Limb (tissue), 2 donors: ENCODE measurements at regions not wholly inside any gene's neighbourhood (a gene's known extent, or its start where the extent isn't known, plus 50 kb on each side); places are given as distances from the start of the nearest gene placed in this dataset.

Source experiments
- DNase-seq, 2 donors: peaks; one replicate each; pipeline ENCODE4 v3.0.0-alpha.2; 2016; ENCODE audit errors: extremely low spot score in 2 of 2

- DNase-seq, result no peak
These were observed 123.6 kb downstream of the ADCYAP1R1 start for GRCh38 chr7:31175672-31176071.

DNA sequence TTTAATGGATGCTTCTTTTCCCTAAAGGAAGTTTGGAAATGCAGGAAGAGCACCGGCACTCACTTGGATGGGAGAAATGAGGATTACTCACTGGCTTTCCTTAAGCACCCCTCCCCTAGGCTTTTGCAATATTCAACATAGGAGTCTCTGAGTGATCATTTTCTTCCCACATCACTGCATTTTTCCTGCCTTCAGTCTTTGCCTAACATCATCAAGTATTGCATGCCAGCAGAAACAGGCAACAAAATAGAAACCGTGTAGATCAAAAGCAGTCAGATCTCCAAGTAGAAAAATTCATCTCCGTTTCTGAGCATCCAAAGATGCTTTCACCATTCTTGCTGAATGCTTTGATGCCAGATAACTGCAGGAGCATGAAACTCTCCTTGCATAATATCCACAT is 119.9 kb downstream of the ADCYAP1R1 start:
- DNase-seq, result no peak

DNA sequence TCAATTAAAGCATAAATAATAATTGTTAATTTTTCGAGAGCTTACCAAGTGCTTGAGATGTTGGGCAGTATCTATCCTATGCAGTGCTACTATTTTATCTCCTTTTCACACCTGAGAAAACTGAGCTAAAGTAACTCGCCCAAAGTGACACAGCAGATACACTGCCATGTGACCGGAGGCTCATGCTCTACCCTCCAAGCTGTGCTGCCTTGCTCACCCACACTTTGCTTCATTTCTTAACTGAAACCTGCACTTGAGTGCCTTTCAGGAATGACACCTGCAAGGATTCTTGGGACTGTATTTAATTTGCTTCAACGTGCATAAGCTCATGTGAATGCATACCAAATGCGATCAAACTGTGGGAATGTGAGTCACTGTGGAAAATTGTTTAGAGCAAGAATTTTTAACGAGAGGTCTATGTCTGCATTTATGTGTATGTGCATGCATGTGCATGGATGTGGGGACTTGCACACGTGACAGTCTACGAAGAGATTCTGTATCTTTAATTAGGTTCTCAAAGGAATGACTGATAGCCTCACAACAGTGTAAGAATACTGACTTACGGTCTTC is 119.2 kb downstream of the ADCYAP1R1 start:
- no peak for DNase-seq
